VCaP (cell line): ENCODE measurements at regions not wholly inside any gene's neighbourhood (a gene's known extent, or its start where the extent isn't known, plus 50 kb on each side); places are given as distances from the start of the nearest gene placed in this dataset.
"Not testable (repeated sequence)": the region's sequence is repeated elsewhere in the genome, so short reads cannot be mapped to it uniquely, and the experiment has no call there.

ENCODE experiments used
- H3K27ac ChIP-seq: fragments of 450-650 bp; 2 replicates; pipeline ENCODE4 v1.5.1; 2017
- CTCF ChIP-seq: fragments of 450-650 bp; conservative IDR thresholded peaks from 2 replicates; pipeline ENCODE4 v1.5.1; 2017; ENCODE audit warnings: mild to moderate bottlenecking, moderate library complexity

- no peak overlapping the region for H3K27ac ChIP-seq
- TF ChIP-seq CTCF, result no peak
Measured at GRCh38 chr1:96214982-96215381, 506.6 kb upstream of the PTBP2 start.

GRCh38 chr1:96220651-96221050, 500.9 kb upstream of the PTBP2 start:
- peak overlapping the region; percentile 40 for H3K27ac ChIP-seq
- TF ChIP-seq CTCF, result no peak

- TF ChIP-seq CTCF, result no peak
- H3K27ac ChIP-seq, result no peak overlapping the region
Measured at GRCh38 chr1:96222701-96223100, 498.9 kb upstream of the PTBP2 start.

GRCh38 chr1:96224229-96224628, 497.4 kb upstream of the PTBP2 start:
- H3K27ac ChIP-seq, result not testable (repeated sequence)

- no peak for TF ChIP-seq CTCF
- no peak overlapping the region for H3K27ac ChIP-seq
Measured at GRCh38 chr1:96233422-96233821, 488.2 kb upstream of the PTBP2 start.

- no peak overlapping the region for H3K27ac ChIP-seq
- no peak for TF ChIP-seq CTCF
Measured at GRCh38 chr1:96234299-96234698, 487.3 kb upstream of the PTBP2 start.

- no peak overlapping the region for H3K27ac ChIP-seq
- TF ChIP-seq CTCF, result peak; percentile 80
Measured at GRCh38 chr1:96236156-96236739, 485.3 kb upstream of the PTBP2 start.

- no peak overlapping the region for H3K27ac ChIP-seq
- TF ChIP-seq CTCF, result no peak
Measured at GRCh38 chr1:96238426-96238825, 483.2 kb upstream of the PTBP2 start.
